Sigmoid colon (tissue), 4 donors: ENCODE measurements at regions not wholly inside any gene's neighbourhood (a gene's known extent, or its start where the extent isn't known, plus 50 kb on each side); places are given as distances from the start of the nearest gene placed in this dataset.

Experiments used
- POLR2AphosphoS5 ChIP-seq, 4 donors: sonication (generic); formaldehyde crosslinking; IDR thresholded peaks; one replicate each; pipeline ENCODE4 v1.6.1; 2017; ENCODE audit warnings: antibody characterized with exemption in 4 of 4
- TF ChIP-seq, protein P1 (sequence below), 4 experiments: fragments of 450-650 bp in 3 of 4; fragments of 200-600 bp in 1 of 4; IDR thresholded peaks; one replicate each; pipeline ENCODE4 v1.5.1; 2016 to 2019; ENCODE audit warnings: antibody characterized with exemption in 4 of 4, mild to moderate bottlenecking in 3 of 4, moderate library complexity in 2 of 4

DNA sequence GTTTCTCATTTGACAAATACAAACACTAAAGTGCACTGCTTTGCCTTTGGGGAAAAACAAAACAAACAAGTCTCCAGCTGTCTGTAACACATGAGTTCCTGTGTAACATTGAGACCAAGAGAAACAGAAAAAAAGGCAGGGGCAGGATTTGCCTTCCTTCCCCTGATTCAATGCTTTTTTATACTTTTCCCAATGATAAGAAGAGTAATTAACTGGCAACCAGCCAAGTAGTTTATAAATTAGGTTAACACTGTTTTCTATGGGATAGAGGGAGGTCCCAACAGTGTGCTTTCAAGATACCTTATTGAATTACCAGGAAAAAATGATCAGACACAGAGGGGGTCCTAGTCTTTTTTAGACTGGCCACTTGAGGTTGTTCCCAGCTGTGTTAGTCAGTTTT is 346.8 kb downstream of the TRIM36 start:
- TF ChIP-seq, protein P1, sequence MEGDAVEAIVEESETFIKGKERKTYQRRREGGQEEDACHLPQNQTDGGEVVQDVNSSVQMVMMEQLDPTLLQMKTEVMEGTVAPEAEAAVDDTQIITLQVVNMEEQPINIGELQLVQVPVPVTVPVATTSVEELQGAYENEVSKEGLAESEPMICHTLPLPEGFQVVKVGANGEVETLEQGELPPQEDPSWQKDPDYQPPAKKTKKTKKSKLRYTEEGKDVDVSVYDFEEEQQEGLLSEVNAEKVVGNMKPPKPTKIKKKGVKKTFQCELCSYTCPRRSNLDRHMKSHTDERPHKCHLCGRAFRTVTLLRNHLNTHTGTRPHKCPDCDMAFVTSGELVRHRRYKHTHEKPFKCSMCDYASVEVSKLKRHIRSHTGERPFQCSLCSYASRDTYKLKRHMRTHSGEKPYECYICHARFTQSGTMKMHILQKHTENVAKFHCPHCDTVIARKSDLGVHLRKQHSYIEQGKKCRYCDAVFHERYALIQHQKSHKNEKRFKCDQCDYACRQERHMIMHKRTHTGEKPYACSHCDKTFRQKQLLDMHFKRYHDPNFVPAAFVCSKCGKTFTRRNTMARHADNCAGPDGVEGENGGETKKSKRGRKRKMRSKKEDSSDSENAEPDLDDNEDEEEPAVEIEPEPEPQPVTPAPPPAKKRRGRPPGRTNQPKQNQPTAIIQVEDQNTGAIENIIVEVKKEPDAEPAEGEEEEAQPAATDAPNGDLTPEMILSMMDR (IDR thresholded peaks at IDR 0.05): no peak
- TF ChIP-seq POLR2AphosphoS5 (IDR thresholded peaks at IDR 0.05): no peak
